ENCODE measurements at regions not wholly inside any gene's neighbourhood (a gene's known extent, or its start where the extent isn't known, plus 50 kb on each side); places are given as distances from the start of the nearest gene placed in this dataset.
A peak's percentile ranks its signal among the peaks of the same experiment; 100 is the strongest.

DNA sequence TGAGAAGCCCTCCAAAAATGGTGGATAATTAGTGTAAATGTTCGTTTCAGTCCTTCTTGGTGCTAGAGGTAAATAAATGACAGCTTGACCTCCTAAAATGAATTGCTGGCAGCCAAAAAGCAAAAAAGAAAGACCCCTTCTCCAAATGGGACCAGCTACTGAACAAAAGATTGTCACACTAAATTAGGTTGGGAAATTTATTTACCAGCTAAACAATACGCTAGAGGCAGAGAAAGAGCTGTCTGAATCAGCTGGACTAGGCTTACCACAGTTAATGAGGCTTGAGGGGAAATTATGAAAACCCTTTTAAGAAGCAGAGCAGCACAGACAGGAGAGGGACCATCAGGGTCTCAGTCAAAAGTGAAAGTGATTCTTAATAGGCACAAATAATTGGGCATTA lies 498.9 kb downstream of the SUCLA2 start:
- H3K27ac ChIP-seq: no peak overlapping the region
- H3K79me2 ChIP-seq (ENCODE audit: low read depth): no peaks in the 10 kb centered on the region
- no peaks in the 10 kb centered on the region for H3K9me2 ChIP-seq (ENCODE audit: insufficient read depth)
- no peaks in the 10 kb centered on the region for H3K9me3 ChIP-seq (ENCODE audit: insufficient read depth, low read depth)
- H4K20me1 ChIP-seq (ENCODE audit: insufficient read depth): no peaks in the 10 kb centered on the region
- H3K36me3 ChIP-seq (ENCODE audit: low read depth): no peaks in the 10 kb centered on the region
- no peak for DNase-seq
- H3K4me3 ChIP-seq: no peak overlapping the region
- no peaks in the 10 kb centered on the region for H3K4me1 ChIP-seq (replicated peaks; ENCODE audit: insufficient read depth)
- no peaks in the 10 kb centered on the region for H3K27me3 ChIP-seq (ENCODE audit: insufficient read depth, low read depth)
- BruUV-seq (replicated peaks): no TSS peak
- no peak overlapping the region for H2AFZ ChIP-seq
- H3K4me2 ChIP-seq: no peak overlapping the region
- POLR2A ChIA-PET (ENCODE audit: unreplicated experiment): no interaction called here
- no peaks in the 10 kb centered on the region for H3F3A ChIP-seq (ENCODE audit: insufficient read depth, low read depth)
- intact Hi-C loops (cut with micrococcal nuclease; ENCODE audit: unreplicated experiment): no loop called here
- no peak for TF ChIP-seq EZH2 (IDR thresholded peaks at IDR 0.05; ENCODE audit: low read depth)
- TF ChIP-seq, protein P1, sequence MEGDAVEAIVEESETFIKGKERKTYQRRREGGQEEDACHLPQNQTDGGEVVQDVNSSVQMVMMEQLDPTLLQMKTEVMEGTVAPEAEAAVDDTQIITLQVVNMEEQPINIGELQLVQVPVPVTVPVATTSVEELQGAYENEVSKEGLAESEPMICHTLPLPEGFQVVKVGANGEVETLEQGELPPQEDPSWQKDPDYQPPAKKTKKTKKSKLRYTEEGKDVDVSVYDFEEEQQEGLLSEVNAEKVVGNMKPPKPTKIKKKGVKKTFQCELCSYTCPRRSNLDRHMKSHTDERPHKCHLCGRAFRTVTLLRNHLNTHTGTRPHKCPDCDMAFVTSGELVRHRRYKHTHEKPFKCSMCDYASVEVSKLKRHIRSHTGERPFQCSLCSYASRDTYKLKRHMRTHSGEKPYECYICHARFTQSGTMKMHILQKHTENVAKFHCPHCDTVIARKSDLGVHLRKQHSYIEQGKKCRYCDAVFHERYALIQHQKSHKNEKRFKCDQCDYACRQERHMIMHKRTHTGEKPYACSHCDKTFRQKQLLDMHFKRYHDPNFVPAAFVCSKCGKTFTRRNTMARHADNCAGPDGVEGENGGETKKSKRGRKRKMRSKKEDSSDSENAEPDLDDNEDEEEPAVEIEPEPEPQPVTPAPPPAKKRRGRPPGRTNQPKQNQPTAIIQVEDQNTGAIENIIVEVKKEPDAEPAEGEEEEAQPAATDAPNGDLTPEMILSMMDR (conservative IDR thresholded peaks at IDR 0.05): no peak
- CTCF ChIA-PET: no interaction called here

DNA sequence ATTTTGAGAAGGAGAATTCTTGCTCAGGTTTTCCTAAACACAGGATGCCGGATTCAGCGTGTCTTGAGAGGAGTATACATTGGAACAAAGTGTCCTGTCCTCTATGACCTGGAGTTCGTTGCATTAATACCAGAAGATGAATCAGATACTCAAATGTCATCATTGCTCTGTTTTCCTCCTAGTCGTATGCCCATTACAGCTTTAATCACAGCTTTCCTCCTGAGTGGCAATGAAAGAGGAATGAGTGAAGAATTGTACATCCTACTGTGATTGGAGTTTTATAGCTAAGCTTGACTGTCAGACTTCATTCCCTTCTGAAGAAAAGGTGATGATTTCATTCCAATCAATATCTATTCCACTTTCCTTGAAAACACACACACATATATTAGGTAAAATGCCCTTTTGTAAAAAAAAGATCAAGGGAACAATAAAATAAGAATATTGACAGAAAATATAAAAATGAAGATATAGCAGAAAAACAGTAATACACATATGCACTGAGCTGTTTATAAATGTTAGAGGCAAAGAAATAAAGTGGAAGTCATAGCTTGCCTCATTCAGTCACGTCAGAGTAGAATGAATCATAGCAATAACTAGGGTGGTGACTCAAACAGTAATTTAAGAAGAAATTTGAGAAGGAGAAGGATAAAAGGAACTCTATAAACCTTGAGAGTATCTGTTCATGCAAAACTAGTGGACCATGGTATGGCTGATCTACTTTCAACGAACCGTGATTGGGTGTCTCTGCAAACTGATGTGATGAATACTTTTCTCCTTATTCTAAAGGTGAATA lies 501.5 kb downstream of the SUCLA2 start:
- ChIA-PET POLR2A (ENCODE audit: unreplicated experiment) (no interaction called here), CTCF (no interaction called here)
- Histone ChIP-seq H2AFZ (no peak overlapping the region), H3K27me3 (ENCODE audit: insufficient read depth, low read depth) (no peaks in the 10 kb centered on the region), H4K20me1 (ENCODE audit: insufficient read depth) (no peaks in the 10 kb centered on the region), H3K4me3 (no peak overlapping the region), H3K9me3 (ENCODE audit: insufficient read depth, low read depth) (no peaks in the 10 kb centered on the region), H3K9me2 (ENCODE audit: insufficient read depth) (no peaks in the 10 kb centered on the region), H3K36me3 (ENCODE audit: low read depth) (no peaks in the 10 kb centered on the region), H3K4me2 (no peak overlapping the region), H3K4me1 (replicated peaks; ENCODE audit: insufficient read depth) (no peaks in the 10 kb centered on the region), H3K79me2 (ENCODE audit: low read depth) (no peaks in the 10 kb centered on the region), H3F3A (ENCODE audit: insufficient read depth, low read depth) (no peaks in the 10 kb centered on the region), H3K27ac (no peak overlapping the region)
- no TSS peak for BruUV-seq (replicated peaks)
- intact Hi-C loops (cut with micrococcal nuclease; ENCODE audit: unreplicated experiment): no loop called here
- TF ChIP-seq, protein P1 (conservative IDR thresholded peaks at IDR 0.05): no peak
- TF ChIP-seq EZH2 (IDR thresholded peaks at IDR 0.05; ENCODE audit: low read depth): no peak
- peak in 1 of 2 experiments; percentile 36 for DNase-seq

DNA sequence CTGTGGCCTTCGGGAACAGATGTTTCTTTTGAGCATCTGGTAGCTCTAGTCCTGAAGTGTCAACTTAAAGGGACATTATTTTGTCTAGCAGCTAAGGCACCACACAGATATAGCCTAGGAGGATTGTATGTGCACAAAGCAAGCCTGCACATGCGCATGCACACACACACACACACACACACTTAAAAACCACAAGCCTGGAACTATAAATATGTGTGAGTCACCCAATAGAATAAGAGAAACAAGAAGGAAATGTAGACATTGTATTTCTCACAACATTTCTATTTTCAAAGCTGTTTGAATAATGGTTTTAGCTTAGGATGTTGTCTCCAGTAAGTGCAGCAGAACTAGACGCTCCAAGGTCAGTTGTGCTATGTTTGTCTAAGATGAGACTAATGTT lies 516.5 kb downstream of the SUCLA2 start:
- TF ChIP-seq, protein P1 (conservative IDR thresholded peaks at IDR 0.05): no peak
- no peak for TF ChIP-seq EZH2 (IDR thresholded peaks at IDR 0.05; ENCODE audit: low read depth)
- H3K79me2 ChIP-seq (ENCODE audit: low read depth): no peaks in the 10 kb centered on the region
- no peaks in the 10 kb centered on the region for H3F3A ChIP-seq (ENCODE audit: insufficient read depth, low read depth)
- H3K27ac ChIP-seq: no peak overlapping the region
- no peaks in the 10 kb centered on the region for H3K27me3 ChIP-seq (ENCODE audit: insufficient read depth, low read depth)
- H3K9me2 ChIP-seq (ENCODE audit: insufficient read depth): no peaks in the 10 kb centered on the region
- intact Hi-C loops (cut with micrococcal nuclease; ENCODE audit: unreplicated experiment): no loop called here
- H3K4me2 ChIP-seq: no peak overlapping the region
- no peaks in the 10 kb centered on the region for H3K36me3 ChIP-seq (ENCODE audit: low read depth)
- ChIA-PET POLR2A (ENCODE audit: unreplicated experiment) (no interaction called here), CTCF (no interaction called here)
- no peaks in the 10 kb centered on the region for H3K4me1 ChIP-seq (replicated peaks; ENCODE audit: insufficient read depth)
- no TSS peak for BruUV-seq (replicated peaks)
- no peaks in the 10 kb centered on the region for H3K9me3 ChIP-seq (ENCODE audit: insufficient read depth, low read depth)
- no peak overlapping the region for H3K4me3 ChIP-seq
- no peak for DNase-seq
- H2AFZ ChIP-seq: no peak overlapping the region
- H4K20me1 ChIP-seq (ENCODE audit: insufficient read depth): no peaks in the 10 kb centered on the region

All from PC-9 (cell line).